PC-3 (cell line): ENCODE measurements at regions not wholly inside any gene's neighbourhood (a gene's known extent, or its start where the extent isn't known, plus 50 kb on each side); places are given as distances from the start of the nearest gene placed in this dataset.

Source experiments
- ATAC-seq: fragments of 200-7000 bp; cut with Tn5 transposase; 2 replicates; pipeline ENCODE4 v1.9.1; 2020; ENCODE audit warnings: mild to moderate bottlenecking, moderate library complexity
- BruUV-seq: library from RNA; stranded (reverse); fragments of 400-500 nt; replicated peaks from 2 replicates; lab custom pipeline; 2021; lab: Mats Ljungman, UMichigan
- CTCF ChIA-PET: fragments of 300-600 bp; sonication (Branson Sonifier 250); formaldehyde crosslinking; loops from one replicate; lab custom pipeline; 2022; ENCODE audit warnings: antibody characterized with exemption; lab: Charles Lee
- POLR2A ChIA-PET: fragments of 300-600 bp; sonication (Branson Sonifier 250); formaldehyde crosslinking; loops from one replicate; lab custom pipeline; 2022; ENCODE audit warnings: antibody characterized with exemption; ENCODE audit not compliant: unreplicated experiment; lab: Charles Lee
- DNase-seq: peaks from one replicate; pipeline ENCODE4 v3.0.0-alpha.2; 2015
- H2AFZ ChIP-seq: fragments of 300-600 bp; sonication (generic); 2 replicates; pipeline ENCODE4 v1.6.0; 2016; ENCODE audit warnings: antibody characterized with exemption, low read length
- H3F3A ChIP-seq: fragments of 300-600 bp; sonication (generic); one replicate; pipeline ENCODE4 v1.6.0; 2017; ENCODE audit warnings: antibody characterized with exemption, low read length, control low read depth, mild to moderate bottlenecking; ENCODE audit not compliant: unreplicated experiment
- H3K27ac ChIP-seq: fragments of 300-600 bp; sonication (generic); 2 replicates; pipeline ENCODE4 v1.5.1; 2016; ENCODE audit warnings: mild to moderate bottlenecking, low read length
- H3K27me3 ChIP-seq: fragments of 300-600 bp; sonication (generic); 2 replicates; pipeline ENCODE4 v1.6.1; 2016; ENCODE audit warnings: low read length, mixed read lengths
- H3K36me3 ChIP-seq: fragments of 300-600 bp; sonication (generic); 2 replicates; pipeline ENCODE4 v1.6.1; 2016; ENCODE audit warnings: low read depth, mixed run types, low read length, mixed read lengths
- H3K4me1 ChIP-seq: fragments of 300-600 bp; sonication (generic); 2 replicates; pipeline ENCODE4 v1.5.1; 2016; ENCODE audit warnings: low read length; ENCODE audit not compliant: insufficient read depth
- H3K4me2 ChIP-seq: fragments of 300-600 bp; sonication (generic); 2 replicates; pipeline ENCODE4 v1.6.0; 2016; ENCODE audit warnings: low read length
- H3K4me3 ChIP-seq: fragments of 300-600 bp; sonication (generic); 2 replicates; pipeline ENCODE4 v1.5.1; 2016; ENCODE audit warnings: mild to moderate bottlenecking, low read length, mixed read lengths
- H3K79me2 ChIP-seq: fragments of 300-600 bp; sonication (generic); 2 replicates; pipeline ENCODE4 v1.6.1; 2017; ENCODE audit warnings: low read length, mixed read lengths
- H3K9ac ChIP-seq: fragments of 300-600 bp; sonication (generic); 2 replicates; pipeline ENCODE4 v1.6.0; 2016; ENCODE audit warnings: mild to moderate bottlenecking, low read length
- H3K9me2 ChIP-seq: fragments of 300-600 bp; sonication (generic); replicated peaks from 2 replicates; pipeline ENCODE4 v1.6.1; 2016; ENCODE audit warnings: mixed run types, low read length, mixed read lengths
- H3K9me3 ChIP-seq: fragments of 300-600 bp; sonication (generic); 2 replicates; pipeline ENCODE4 v1.6.1; 2016; ENCODE audit warnings: low read length, mixed read lengths
- H4K20me1 ChIP-seq: fragments of 300-600 bp; sonication (generic); 2 replicates; pipeline ENCODE4 v1.6.1; 2016; ENCODE audit warnings: low read length, mixed read lengths
- CTCF ChIP-seq: fragments of 300-600 bp; sonication (generic); conservative IDR thresholded peaks from 2 replicates; pipeline ENCODE4 v1.5.1; 2017; ENCODE audit warnings: antibody characterized with exemption, low read depth, mild to moderate bottlenecking, low read length
- EZH2 ChIP-seq: fragments of 300-600 bp; sonication (generic); IDR thresholded peaks from one replicate; pipeline ENCODE4 v1.6.1; 2017; ENCODE audit warnings: antibody characterized with exemption, mild to moderate bottlenecking, low read length; ENCODE audit not compliant: unreplicated experiment
- EZH2phosphoT487 ChIP-seq: fragments of 300-600 bp; sonication (generic); IDR thresholded peaks from 2 replicates; pipeline ENCODE4 v1.6.1; 2018; ENCODE audit warnings: mild to moderate bottlenecking, antibody characterized with exemption, low read length, borderline replicate concordance
- intact Hi-C: fragments of 100-400 bp; cut with micrococcal nuclease; formaldehyde crosslinking; loops from 2 replicates; pipeline ENCODE4 v1.9.0; 2023

GRCh38 chr10:69718951-69719350 lies 82.8 kb upstream of the COL13A1 start:
- Histone ChIP-seq H3K9ac (no peak overlapping the region), H3K79me2 (no peaks in the 10 kb centered on the region), H3K27ac (no peak overlapping the region), H3K9me2 (no peaks in the 10 kb centered on the region), H3K36me3 (no peaks in the 10 kb centered on the region), H3F3A (no peaks in the 10 kb centered on the region), H3K9me3 (no peaks in the 10 kb centered on the region), H4K20me1 (no peaks in the 10 kb centered on the region), H3K27me3 (no peaks in the 10 kb centered on the region), H3K4me1 (peaks cover 3% of the 10 kb centered on the region; the same call in 1 of the 2 replicates), H3K4me3 (no peak overlapping the region), H3K4me2 (no peak overlapping the region), H2AFZ (no peak overlapping the region)
- BruUV-seq = no TSS peak
- ATAC-seq (no peak), DNase-seq (no peak)
- POLR2A ChIA-PET = no interaction called here
- CTCF ChIA-PET = no interaction called here
- TF ChIP-seq EZH2phosphoT487 = no peak
- intact Hi-C loops = loop anchor here (5.0 kb wide), 1 partner anchor 202 kb away; no protein-coding TSS in a partner anchor

- H3K9me2 ChIP-seq = no peaks in the 10 kb centered on the region
- H3K4me3 ChIP-seq = no peak overlapping the region
- H3K27me3 ChIP-seq = no peaks in the 10 kb centered on the region
- no peaks in the 10 kb centered on the region for H3K79me2 ChIP-seq
- peak overlapping the region; percentile 19; the same call in 1 of the 2 replicates for H2AFZ ChIP-seq
- no peaks in the 10 kb centered on the region for H4K20me1 ChIP-seq
- H3K9me3 ChIP-seq = no peaks in the 10 kb centered on the region
- ChIA-PET CTCF (interaction anchor here (0.8 kb wide), 1 partner anchor 85 kb away, joined by 4 read pairs; no protein-coding TSS in a partner anchor), POLR2A (no interaction called here)
- no peak overlapping the region for H3K4me2 ChIP-seq
- no peak overlapping the region for H3K27ac ChIP-seq
- no TSS peak for BruUV-seq
- ATAC-seq (no peak), DNase-seq (peak; percentile 17)
- no peaks in the 10 kb centered on the region for H3K36me3 ChIP-seq
- H3K9ac ChIP-seq = no peak overlapping the region
- H3F3A ChIP-seq = no peaks in the 10 kb centered on the region
- peaks cover 4% of the 10 kb centered on the region; the same call in 1 of the 2 replicates for H3K4me1 ChIP-seq
- intact Hi-C loops = no loop called here
- TF ChIP-seq CTCF (no peak), EZH2 (no peak), EZH2phosphoT487 (no peak)
These were observed 79.9 kb upstream of the COL13A1 start for GRCh38 chr10:69721690-69722310.

- ATAC-seq = no peak
- ChIA-PET CTCF (no interaction called here), POLR2A (no interaction called here)
- DNase-seq = no peak
- H3K79me2 ChIP-seq = no peaks in the 10 kb centered on the region
- H3K9ac ChIP-seq = no peak overlapping the region
- intact Hi-C loops = no loop called here
- H3K4me3 ChIP-seq = no peak overlapping the region
- no peaks in the 10 kb centered on the region for H3K9me2 ChIP-seq
- no peaks in the 10 kb centered on the region for H3K36me3 ChIP-seq
- no peaks in the 10 kb centered on the region for H3K9me3 ChIP-seq
- H3K4me2 ChIP-seq = no peak overlapping the region
- no peaks in the 10 kb centered on the region for H4K20me1 ChIP-seq
- TF ChIP-seq EZH2phosphoT487 = no peak
- TF ChIP-seq EZH2 = no peak
- no peak for TF ChIP-seq CTCF
- no peaks in the 10 kb centered on the region for H3F3A ChIP-seq
- no peak overlapping the region for H3K27ac ChIP-seq
- H3K4me1 ChIP-seq = peaks cover 20% of the 10 kb centered on the region
- H2AFZ ChIP-seq = no peak overlapping the region
- no peaks in the 10 kb centered on the region for H3K27me3 ChIP-seq
- no TSS peak for BruUV-seq
These were observed 78.1 kb upstream of the COL13A1 start for GRCh38 chr10:69723653-69724052.
